Fibroblast of mammary gland (primary cell): ENCODE measurements at regions not wholly inside any gene's neighbourhood (a gene's known extent, or its start where the extent isn't known, plus 50 kb on each side); places are given as distances from the start of the nearest gene placed in this dataset.

Source experiments
- DNase-seq: peaks from one replicate; pipeline ENCODE4 v3.0.0-alpha.2; 2010; ENCODE audit warnings: low read depth
- H3K4me3 ChIP-seq: 2 replicates; pipeline ENCODE4 v1.5.1; 2011; ENCODE audit warnings: low read depth, mild to moderate bottlenecking, low read length, moderate library complexity; ENCODE audit not compliant: control insufficient read depth
- TF ChIP-seq, protein P1 (sequence below): conservative IDR thresholded peaks from 2 replicates; pipeline ENCODE4 v1.5.1; 2011; ENCODE audit warnings: low read depth, low read length, inconsistent platforms; ENCODE audit not compliant: control insufficient read depth, insufficient read depth

DNA sequence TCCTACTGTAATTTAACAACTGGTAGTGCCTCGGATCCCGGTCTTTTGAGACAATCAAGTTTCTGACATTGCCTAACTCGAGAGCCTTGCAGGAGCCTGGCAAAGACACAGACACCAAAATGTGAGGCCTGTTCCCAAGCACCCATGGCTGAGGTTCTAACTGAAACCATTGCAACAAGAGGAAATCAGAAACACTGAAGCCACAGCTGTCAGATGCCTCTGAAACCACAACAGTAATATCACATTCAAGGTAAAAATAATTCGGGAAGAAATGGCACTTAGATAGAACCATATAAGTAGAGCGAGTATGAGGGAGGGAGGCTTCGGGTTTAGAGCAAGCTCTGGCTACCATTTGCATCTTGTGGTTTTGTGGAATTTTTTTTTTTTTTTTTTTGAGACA is 285.9 kb downstream of the FBXO15 start:
- H3K4me3 ChIP-seq: no peak overlapping the region
- TF ChIP-seq, protein P1, sequence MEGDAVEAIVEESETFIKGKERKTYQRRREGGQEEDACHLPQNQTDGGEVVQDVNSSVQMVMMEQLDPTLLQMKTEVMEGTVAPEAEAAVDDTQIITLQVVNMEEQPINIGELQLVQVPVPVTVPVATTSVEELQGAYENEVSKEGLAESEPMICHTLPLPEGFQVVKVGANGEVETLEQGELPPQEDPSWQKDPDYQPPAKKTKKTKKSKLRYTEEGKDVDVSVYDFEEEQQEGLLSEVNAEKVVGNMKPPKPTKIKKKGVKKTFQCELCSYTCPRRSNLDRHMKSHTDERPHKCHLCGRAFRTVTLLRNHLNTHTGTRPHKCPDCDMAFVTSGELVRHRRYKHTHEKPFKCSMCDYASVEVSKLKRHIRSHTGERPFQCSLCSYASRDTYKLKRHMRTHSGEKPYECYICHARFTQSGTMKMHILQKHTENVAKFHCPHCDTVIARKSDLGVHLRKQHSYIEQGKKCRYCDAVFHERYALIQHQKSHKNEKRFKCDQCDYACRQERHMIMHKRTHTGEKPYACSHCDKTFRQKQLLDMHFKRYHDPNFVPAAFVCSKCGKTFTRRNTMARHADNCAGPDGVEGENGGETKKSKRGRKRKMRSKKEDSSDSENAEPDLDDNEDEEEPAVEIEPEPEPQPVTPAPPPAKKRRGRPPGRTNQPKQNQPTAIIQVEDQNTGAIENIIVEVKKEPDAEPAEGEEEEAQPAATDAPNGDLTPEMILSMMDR: no peak
- DNase-seq: no peak

DNA sequence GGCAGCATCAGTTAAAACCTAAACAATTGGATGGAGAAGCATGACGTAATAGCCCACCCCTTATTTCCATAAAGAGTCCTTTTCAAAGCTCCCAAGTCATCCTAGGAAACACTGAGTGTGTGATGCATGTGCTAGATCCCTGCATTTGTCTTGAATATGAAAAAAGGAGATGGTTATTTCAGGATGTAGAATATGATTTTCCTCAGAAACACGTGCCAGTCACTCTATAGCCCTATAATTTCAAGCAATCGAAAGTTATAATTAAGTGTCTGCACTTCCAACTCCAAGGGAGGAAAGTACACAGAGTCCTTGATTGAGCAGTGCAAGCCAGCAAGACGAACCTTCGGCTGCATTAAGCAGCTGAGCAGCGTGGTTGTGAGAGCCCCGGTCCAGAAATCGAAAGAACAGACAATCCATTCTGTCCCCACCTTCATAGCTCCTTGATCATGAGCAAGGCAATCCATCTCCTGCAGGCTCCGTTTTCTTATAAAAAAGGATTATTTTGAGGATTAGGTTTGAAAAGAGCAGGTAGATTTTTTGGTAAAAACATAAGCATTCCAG is 287.7 kb downstream of the FBXO15 start:
- DNase-seq: no peak
- TF ChIP-seq, protein P1: no peak
- H3K4me3 ChIP-seq: no peak overlapping the region

DNA sequence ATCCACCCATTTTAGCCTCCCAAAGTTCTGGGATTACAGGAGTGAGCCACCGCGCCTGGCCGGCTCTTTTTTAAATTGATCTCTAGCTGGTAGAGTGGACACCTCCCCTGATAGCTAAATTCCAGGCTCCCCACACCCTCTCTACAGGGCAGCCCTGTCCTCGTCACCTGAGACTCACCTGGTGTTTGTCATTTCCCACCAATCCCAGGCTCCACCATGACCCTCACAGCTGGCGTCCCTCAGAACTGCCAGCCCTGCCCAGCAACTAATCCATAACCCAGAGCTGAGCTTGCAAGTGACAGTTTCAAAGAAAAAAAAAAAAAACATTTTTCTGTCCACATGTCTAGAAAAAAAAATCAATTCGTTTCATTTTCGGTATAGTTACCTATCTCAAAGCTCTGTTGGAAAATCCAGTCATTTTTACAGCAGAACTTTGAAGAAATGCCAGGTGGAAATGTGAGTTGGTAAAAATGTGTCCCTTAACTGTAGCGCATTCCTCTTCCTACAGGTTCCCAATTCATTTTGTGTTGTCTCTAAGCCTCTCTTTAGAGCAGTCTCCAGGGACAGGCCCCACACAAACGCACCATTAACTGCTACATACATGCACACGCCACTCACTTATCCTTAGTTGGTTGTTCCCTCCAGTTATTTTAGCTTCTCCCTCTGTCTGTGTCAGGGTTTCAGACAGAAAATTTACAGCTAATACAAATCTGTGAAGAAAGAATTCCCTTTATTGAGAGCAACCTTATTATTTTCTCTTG is 294.7 kb downstream of the FBXO15 start:
- TF ChIP-seq, protein P1: no peak
- no peak overlapping the region for H3K4me3 ChIP-seq
- no peak for DNase-seq

DNA sequence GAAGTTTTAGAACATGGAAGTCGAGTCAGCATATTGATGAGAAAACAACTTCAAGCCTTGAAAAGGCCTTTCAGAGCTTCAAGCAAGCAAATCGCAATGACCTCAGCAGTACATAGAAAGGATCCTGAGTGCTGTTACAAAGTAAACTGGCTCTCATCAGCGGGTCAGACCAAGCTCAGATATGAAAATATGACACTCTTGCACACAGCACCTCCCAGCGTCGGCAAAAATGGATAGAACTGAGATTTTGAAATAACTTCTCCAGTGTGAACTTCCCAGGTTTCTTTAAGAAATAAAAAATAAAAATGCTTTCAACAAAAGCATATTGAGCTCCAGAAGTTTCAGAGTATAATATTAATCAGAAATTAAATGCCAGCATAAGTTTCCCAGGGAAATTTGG is 296.9 kb downstream of the FBXO15 start:
- no peak for DNase-seq
- H3K4me3 ChIP-seq: no peak overlapping the region
- TF ChIP-seq, protein P1: no peak

DNA sequence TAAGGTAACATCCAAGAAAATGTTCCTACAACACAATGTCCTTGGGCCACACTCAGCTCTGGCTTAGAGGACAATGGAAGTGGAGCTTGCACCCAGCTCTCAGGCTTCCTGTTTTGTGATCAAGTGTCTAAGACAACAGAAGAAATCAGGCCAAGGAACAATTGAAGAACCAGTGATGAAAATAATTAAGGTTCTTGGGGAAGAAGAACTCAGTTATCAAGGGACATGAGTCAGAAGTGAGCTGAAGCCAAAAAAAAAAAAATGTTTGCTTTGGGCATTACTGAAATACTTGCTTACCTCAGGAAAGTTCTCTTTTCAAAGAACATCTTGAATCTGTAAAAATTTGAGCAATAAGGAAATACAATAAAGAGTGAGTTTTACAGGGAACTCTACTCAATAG is 299.0 kb downstream of the FBXO15 start:
- no peak overlapping the region for H3K4me3 ChIP-seq
- TF ChIP-seq, protein P1: no peak
- DNase-seq: peak; percentile 93

DNA sequence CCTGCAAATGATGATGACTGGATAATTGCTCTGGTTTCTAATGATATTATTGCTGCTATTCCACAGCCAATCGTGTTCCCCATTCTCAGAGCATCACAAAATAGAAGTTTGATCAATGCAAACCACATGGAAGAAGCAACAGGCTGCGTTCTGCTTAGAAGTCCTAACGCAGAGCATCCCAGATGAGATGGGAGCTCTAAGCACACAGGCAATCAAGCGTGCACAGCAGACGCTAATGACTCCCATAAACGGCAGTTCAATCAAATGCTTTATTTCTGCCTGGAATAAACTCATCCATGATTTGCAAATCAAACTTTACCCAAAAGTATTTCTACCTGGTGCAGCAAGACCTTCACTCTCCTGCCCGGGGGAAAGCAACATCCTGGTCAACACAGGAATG is 304.2 kb downstream of the FBXO15 start:
- TF ChIP-seq, protein P1: no peak
- H3K4me3 ChIP-seq: no peak overlapping the region
- DNase-seq: no peak
